ENCODE measurements at regions not wholly inside any gene's neighbourhood (a gene's known extent, or its start where the extent isn't known, plus 50 kb on each side); places are given as distances from the start of the nearest gene placed in this dataset.

DNA sequence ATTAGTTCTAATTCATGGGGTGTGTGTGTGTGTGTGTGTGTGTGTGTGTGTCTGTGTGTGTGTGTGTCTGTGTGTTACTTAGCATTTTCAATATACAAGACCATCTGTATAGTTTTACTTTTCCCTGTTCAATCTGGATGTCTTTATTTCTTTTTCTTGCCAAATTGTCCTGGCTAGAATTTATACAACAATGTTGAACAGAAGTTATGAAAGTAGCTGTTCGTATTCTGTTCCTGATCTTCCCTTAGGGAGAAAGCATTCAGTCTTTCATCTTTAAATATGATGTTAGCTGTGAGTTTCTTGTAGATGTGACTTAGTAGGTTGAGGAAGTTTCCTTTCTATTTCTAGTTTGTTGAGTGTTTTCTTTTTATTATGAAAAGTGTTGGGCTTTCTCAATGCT, 101.0 kb upstream of the ADRA1D start:
- WGBS, 2 experiments (ENCODE audit: extremely low coverage in 1 of 2, insufficient coverage in 1 of 2, insufficient read length in 1 of 2, insufficient replicate concordance in 2 of 2, low coverage in 1 of 2, low lambda C conversion rate in 2 of 2, missing lambda C conversion rate in 1 of 2) = 100% methylated on average over 1 of the region's 1 CpG; no CpG with 5 or more reads in 1 of the 2 experiments
- FAIRE-seq = no peak
- TF ChIP-seq RFX5 (IDR thresholded peaks at IDR 0.05; ENCODE audit: borderline replicate concordance, low read depth, low read length) (no peak), SIRT6 (IDR thresholded peaks at IDR 0.05; ENCODE audit: low read length) (no peak), SUZ12 (IDR thresholded peaks at IDR 0.05; ENCODE audit: low read length) (no peak), MAX (IDR thresholded peaks at IDR 0.05) (no peak), BACH1 (IDR thresholded peaks at IDR 0.05; ENCODE audit: low read length) (no peak), GABPA (IDR thresholded peaks at IDR 0.05; ENCODE audit: borderline replicate concordance, insufficient read depth, low read length) (no peak)

More for the DNA sequence above, 101.0 kb upstream of the ADRA1D start:
- ChIA-PET CTCF (ENCODE audit: partially characterized antibody) (no interaction called here), POLR2A (ENCODE audit: partially characterized antibody) (no interaction called here)
- Histone ChIP-seq H3K27ac (ENCODE audit: low read depth, low read length) (no peak overlapping the region), H2BK20ac (ENCODE audit: low read length) (no peak overlapping the region), H2BK12ac (ENCODE audit: low read depth, low read length) (no peak overlapping the region), H3K79me1 (ENCODE audit: low read depth, low read length) (no peaks in the 10 kb centered on the region), H3K79me2 (ENCODE audit: control insufficient read depth in 1 of 2, insufficient read depth in 2 of 2, low read length in 2 of 2) (no peaks in the 10 kb centered on the region), H2BK5ac (ENCODE audit: low read depth, low read length) (no peak overlapping the region), H3K4me2 (ENCODE audit: insufficient read depth in 1 of 2, low read depth in 2 of 2, low read length in 2 of 2) (no peak overlapping the region), H4K8ac (ENCODE audit: extremely low read depth, insufficient read depth, low read length) (no peak overlapping the region), H3K4me1 (replicated peaks in 1 of 4; ENCODE audit: control insufficient read depth in 3 of 4, insufficient read depth in 4 of 4, low read length in 3 of 4) (no peaks in the 10 kb centered on the region), H3K4me3 (ENCODE audit: extremely low read depth in 1 of 4, insufficient read depth in 2 of 4, low read depth in 3 of 4, low read length in 4 of 4) (no peak overlapping the region), H3K23me2 (ENCODE audit: low read depth, low read length) (no peaks in the 10 kb centered on the region), H3K23ac (ENCODE audit: insufficient read length) (no peak overlapping the region), H4K91ac (replicated peaks; ENCODE audit: insufficient read length, low read length) (no peak overlapping the region), H3K18ac (ENCODE audit: extremely low read depth, low read length) (no peak overlapping the region), H2BK15ac (ENCODE audit: low read length) (no peak overlapping the region), H3K14ac (ENCODE audit: insufficient read length) (no peak overlapping the region), H3K27me3 (replicated peaks in 1 of 4; ENCODE audit: control insufficient read depth in 3 of 4, extremely low read depth in 1 of 4, insufficient read depth in 3 of 4, low read length in 3 of 4) (no peaks in the 10 kb centered on the region), H4K20me1 (replicated peaks in 1 of 2; ENCODE audit: control insufficient read depth in 1 of 2, insufficient read depth in 2 of 2, low read length in 2 of 2) (no peaks in the 10 kb centered on the region), H4K5ac (ENCODE audit: insufficient read length, low read depth, low read length) (no peak overlapping the region), H3K9ac (replicated peaks in 1 of 4; ENCODE audit: extremely low read depth in 1 of 4, low read depth in 3 of 4, low read length in 3 of 4) (no peak overlapping the region), H3K36me3 (ENCODE audit: control insufficient read depth in 2 of 4, insufficient read depth in 4 of 4, low read length in 3 of 4) (no peaks in the 10 kb centered on the region), H2AFZ (ENCODE audit: low read length) (no peak overlapping the region), H3K4ac (replicated peaks; ENCODE audit: insufficient read length, low read depth, low read length) (no peak overlapping the region), H2BK120ac (replicated peaks; ENCODE audit: low read depth, low read length) (no peak overlapping the region), H3K56ac (replicated peaks; ENCODE audit: insufficient read length, low read depth, low read length) (no peak overlapping the region), H2AK5ac (ENCODE audit: low read depth, low read length) (no peak overlapping the region), H3K9me3 (ENCODE audit: insufficient read depth in 2 of 2, low read depth in 1 of 2, low read length in 1 of 2) (no peaks in the 10 kb centered on the region)
- DNase-seq (ENCODE audit: low read depth in 1 of 2, low spot score in 2 of 2) = no peak

All from H1 (cell line).